Right lung (tissue), 2 donors: ENCODE measurements at regions not wholly inside any gene's neighbourhood (a gene's known extent, or its start where the extent isn't known, plus 50 kb on each side); places are given as distances from the start of the nearest gene placed in this dataset.

Source experiments
- DNase-seq, 2 donors: peaks; one replicate each; pipeline ENCODE4 v3.0.0-alpha.2; 2013

DNA sequence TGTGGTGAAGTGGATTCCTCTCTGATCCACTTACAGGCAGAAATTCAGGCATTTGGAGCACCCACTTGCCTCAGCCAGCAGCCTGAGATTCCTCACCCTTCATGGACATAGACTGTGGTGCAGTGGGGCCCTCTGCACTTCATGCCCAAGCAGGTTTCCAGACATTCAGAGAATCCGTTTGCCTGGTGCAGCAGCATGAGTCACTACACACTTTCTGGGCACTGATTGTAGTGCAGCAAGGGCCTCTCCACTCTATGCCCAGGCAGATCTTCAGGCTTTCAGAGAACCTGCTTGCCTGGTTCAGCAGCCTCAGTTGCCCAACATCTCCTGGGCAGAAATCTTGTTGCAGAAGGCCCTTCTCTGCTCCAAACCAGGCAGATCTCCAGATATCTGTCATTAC is 920.9 kb downstream of the SLITRK5 start:
- no peak for DNase-seq

DNA sequence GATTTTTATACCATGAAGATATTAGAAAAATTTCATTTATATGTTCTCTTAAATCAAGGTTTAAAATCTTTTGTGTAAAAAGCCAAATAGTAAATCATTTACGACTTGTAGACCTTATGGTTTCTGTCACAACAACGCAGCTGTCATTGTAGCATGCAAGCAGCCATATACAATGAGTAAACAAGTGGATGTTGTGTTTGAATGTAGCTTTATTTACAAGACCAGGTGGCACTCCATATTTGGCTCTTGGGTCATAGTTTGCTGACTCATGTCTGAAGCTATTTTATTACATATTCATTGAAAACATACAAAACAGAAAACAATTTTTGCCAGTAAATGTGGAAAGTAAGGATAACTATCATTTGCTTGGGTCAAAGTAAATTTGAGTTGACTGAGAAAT is 930.8 kb downstream of the SLITRK5 start:
- DNase-seq: no peak

DNA sequence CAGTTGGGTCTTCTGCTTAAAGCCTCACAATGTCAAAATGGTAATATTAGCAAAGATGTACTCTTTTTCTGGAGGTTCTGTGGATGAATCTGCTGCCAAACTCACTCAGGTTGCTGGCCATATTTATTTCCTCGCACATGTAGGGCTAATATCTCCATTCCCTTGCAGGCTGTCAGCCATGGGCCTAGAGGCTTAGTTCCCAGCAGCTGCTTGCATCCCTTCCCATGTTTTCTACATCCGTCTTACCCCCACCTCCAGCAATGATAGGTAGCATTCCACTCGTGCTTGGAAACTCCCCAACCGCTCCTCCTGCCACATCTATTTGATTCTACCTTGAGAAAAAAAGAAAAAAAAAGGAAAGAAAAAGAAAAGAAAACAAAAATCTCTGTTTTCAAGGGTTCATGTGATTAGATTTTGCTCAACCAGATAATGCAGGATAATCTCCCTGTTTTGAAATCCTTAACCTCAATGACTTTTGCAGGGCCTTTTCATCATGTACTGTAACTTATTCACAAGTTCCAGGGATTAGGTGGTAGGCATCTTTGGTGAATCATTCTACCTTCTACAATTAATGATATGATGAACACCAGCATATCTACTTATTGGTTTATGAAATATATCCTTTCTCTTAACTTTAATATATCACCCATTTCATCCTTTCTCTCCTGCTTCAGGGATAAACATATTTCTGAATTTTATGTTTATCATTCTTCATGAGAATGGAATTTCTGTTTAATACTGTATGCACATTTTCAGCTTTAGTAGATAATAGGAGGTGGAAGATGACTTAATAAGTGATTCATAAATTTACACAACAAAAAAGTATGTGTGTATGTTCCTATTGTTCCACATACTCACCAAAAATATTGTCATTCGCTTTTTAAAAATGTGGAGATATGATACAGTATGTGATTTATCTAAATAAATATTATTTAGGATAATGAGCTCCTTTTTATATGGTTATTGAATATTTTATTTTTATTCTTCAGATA is 931.9 kb downstream of the SLITRK5 start:
- DNase-seq: no peak

- DNase-seq: no peak
Observed at GRCh38 chr13:88617176-88617575, 946.0 kb downstream of the SLITRK5 start.

DNA sequence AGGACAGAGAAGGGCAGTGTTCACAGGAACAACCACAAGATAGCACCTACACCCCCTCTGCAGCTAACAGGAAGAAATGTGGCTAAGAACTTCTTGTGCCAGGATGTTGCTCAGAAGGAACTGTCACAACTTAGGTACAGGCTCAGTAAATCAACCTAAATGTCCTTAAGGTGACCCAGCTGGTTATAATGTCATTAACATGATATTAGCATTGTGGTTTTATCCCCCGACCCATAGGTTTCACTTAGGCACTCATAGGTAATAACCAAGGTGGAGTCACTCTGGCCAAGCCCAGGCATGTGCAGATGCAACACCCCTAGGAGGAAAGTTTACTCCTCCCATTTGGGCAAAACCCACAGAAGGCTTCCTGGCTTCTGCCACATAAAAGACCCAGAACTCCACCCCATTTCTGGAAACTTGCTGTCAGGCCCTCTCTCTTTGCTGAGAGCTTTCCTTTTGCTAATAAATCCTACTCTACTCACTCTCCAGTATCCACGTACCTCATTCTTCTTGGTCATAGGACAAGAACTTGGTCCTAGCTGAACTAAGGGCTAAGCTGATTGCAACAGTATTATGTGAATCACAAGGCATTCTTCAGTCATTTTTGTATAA is 951.3 kb downstream of the SLITRK5 start:
- no peak for DNase-seq

DNA sequence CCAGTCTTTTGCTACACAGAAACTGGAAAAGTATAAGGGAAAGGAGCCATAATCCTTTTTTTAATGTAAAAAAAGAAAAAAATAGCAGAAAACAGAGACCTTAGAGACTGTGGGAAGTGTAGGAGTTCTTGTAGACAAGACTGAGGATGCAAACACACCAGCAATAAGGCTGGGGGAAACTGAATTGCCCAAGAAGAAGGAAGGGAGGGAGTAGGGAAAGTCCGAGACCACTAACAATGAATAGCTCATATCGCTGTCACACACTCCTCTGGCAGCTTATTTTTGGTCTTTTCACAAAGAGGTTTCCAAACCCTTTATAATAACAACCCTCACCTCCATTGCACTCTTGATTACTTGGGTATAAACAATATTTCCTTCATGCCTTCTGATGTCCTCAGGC is 952.0 kb downstream of the SLITRK5 start:
- DNase-seq: peak in 1 of 2 donors; percentile 5

GRCh38 chr13:88627071-88627470 is 955.9 kb downstream of the SLITRK5 start:
- no peak for DNase-seq

GRCh38 chr13:88628882-88629281 is 957.7 kb downstream of the SLITRK5 start:
- no peak for DNase-seq

- DNase-seq: no peak
Observed at GRCh38 chr13:88637935-88638334, 966.8 kb downstream of the SLITRK5 start.

DNA sequence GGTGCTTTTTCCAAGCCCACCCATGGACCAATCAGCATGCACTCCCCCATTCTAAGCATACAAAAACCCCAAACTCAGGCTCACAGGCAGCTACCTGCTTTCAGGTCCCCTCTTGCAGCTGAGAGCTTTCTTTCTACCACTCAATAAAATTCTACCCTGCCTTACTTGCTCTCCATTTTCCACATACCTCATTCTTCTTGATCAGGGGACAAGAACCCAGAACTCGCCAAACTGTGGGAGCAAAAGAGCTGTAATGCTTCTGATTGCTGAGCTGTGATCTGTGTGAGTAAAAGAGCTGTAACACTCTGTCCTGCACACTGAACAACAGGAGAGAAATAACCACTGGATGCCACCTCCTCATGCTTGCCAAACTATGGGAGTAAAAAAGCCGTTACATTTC is 972.1 kb downstream of the SLITRK5 start:
- no peak for DNase-seq

GRCh38 chr13:88648598-88649373 is 977.6 kb downstream of the SLITRK5 start:
- DNase-seq: no peak

DNA sequence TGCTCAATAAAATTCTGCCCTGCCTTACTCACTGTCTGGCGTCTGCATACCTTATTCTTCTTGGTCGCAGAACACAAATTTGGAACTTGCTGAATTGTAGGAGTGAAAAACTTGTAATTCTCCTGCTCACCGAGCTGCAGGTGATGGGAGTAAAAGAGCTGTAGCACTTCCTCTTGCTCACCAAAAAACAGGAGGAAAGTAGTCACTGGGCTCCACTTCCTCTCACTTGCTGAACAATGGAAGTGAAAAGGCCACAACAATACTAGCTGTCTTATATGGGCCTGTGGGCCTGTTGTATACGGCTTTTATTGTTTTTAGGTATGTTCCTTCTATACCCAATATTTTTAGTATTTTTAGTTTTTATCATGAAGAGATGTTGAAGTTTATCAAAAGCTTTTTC is 978.7 kb downstream of the SLITRK5 start:
- DNase-seq: no peak

DNA sequence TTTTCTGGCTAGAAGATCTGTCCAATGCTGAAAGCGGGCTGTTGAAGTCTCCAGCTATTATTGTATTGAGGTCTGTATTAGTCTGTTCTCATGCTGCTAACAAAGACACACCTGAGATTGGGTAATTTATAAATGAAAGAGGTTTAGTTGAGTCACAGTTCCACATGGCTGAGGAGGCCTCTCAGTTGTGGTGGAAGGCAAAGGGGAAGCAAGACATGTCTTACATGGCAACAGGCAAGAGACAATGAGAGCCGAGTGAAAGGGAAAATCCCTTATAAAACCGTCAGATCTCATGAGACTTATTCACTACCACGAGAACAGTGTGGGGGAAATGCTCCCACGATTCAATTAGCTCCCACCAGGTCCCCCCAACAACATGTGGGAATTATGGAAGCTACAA is 980.4 kb downstream of the SLITRK5 start:
- no peak for DNase-seq

DNA sequence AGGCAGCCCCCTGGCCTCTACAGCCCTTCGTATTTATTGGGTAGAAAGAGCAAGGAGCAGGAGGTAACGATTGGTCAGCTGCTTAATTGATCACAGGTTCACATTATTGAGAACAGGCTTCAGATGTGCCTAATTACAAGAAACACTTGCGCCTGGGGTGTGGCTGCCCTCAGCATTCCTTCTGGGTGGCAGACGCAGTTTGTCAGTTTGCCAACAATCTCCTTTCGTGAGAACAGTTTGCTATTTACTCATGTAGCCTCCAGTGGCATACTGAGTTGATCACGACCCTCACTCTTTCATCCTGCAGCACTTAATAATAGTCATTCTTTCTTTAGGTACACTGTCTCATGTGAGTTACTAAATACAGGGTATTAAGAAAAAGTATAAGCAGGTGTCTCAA is 985.6 kb downstream of the SLITRK5 start:
- no peak for DNase-seq

GRCh38 chr13:88670509-88670908 is 999.3 kb downstream of the SLITRK5 start:
- DNase-seq: no peak

DNA sequence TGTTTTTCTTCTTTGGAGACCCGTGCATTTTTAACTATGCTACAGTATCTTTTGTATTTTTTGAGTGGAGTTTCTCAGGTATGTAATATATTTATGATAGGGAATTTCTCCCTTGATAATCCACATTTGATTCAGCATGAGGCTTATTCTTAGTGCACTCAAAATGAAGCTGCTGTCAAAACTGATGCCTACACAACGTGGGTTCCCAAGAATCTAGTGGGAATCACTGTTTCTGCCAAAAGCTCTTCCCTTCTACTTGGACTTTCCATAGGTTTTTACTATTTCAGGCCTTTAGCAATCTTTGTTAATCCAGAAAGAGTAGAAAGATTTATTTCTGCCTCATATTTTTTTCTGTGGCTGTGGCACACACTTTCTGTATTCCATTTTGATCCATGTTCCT is 1003.7 kb downstream of the SLITRK5 start:
- no peak for DNase-seq

DNA sequence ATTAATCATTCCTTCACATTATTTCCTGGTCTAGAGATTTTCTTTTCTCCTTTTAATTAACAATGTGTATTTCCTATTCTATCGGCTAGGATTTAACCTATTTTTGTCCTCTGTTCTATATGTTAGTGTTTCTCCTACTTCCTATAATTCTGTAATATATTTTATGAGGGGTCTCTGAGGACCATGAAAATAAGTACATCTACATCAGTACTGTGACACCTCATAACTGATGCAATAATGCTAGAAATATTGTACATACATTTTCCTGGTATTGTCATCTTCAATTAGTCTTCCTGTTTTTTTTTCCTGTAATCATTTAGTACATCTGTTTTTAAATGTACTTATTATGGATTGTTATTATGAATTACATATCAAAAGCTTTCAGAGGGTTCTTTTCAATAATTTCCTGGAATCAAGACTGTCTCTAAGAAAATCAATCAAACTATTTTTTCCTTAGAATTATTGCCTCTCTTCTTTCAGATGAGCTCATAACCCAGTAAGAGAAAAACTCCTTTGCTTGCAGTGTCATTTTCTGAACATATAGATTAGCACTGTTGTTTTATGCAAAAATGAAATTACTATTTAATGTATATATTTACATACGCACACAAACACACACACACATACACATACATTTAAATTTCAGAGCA is 1004.3 kb downstream of the SLITRK5 start:
- DNase-seq: no peak

DNA sequence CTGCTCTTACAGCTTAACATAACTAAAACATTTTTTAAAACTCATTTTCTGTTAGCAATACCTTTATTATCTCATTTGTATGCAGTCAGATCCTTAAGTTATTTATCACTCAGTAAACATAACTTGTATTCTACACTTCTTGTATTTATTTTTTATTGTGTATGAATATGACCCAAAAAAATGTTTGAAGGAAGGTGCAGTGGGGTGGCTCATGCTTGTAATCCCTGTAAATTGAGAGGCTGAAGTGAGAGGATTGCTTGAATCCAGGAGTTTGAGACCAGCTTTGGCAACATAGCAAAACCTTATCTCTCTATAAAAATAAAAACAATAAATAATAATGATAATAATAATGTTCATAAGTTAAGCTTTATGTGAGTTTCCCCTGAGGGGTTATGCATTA is 1004.8 kb downstream of the SLITRK5 start:
- DNase-seq: no peak

DNA sequence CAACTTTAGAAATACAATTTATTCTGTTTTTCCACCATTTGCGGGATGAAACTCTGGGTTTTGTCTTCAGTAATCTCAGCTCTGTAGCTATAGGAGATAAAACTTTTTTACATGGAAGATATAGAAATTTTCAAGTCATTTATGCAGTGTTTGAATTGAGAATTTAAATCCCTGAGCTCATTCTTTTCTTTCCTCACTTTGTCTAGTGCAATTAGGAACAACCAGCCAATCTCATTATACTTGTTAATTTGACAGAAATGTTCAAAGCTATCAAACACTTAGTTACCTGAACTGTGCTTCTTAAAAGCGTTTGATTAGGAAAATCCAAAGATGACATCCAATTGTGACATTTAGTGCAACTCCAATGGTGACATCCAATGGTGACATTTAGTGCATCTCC is 1014.3 kb downstream of the SLITRK5 start:
- no peak for DNase-seq

- DNase-seq: no peak
Observed at GRCh38 chr13:88701551-88701950, 1030.4 kb downstream of the SLITRK5 start.

GRCh38 chr13:88704600-88705275 is 1033.6 kb downstream of the SLITRK5 start:
- peak; percentile 13 to 15 for DNase-seq
